NCI-H187 treated with DMSO at 0.1 percent for 48 hours (cell line): ENCODE measurements at regions not wholly inside any gene's neighbourhood (a gene's known extent, or its start where the extent isn't known, plus 50 kb on each side); places are given as distances from the start of the nearest gene placed in this dataset.

ENCODE experiments used
- DNase-seq: peaks from one replicate; lab custom pipeline; 2025; lab: John Stamatoyannopoulos, UW

GRCh38 chr7:155921086-155921803 is 109.0 kb upstream of the SHH start:
- no peak for DNase-seq

GRCh38 chr7:155920068-155920461 is 107.8 kb upstream of the SHH start:
- DNase-seq: no peak

DNA sequence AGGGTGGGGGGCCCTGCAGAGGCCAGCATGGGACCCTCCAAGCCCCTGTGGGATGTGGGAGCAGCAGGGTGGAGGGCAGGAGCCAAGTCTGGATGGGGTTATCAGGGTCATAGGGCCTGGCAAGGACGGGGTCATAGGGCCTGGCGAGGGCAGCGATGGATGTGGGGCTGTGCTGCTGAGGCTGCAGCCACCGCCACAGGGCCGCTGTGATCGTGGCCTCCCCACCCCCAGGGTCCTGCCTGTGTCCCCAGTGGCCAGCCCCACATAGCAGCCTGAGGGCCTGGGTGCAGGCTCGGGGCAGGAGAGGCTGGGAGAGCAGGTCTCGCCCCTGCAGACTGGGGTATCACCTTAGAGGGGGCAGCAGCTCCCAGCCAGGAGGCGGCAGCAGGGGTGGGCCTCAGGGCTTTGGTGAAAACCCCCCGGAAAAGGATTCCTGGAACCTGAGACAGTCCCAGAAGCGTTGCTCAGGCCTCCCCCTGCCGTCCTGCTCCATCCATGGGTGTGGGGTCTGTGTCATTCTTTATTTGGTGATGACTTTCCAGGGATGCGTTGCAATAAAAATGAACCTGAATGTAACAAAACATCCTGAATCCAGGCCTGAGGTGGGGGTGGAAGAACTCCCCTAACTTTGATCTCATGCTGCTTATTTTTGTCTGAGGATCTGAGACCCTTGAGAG is 107.3 kb upstream of the SHH start:
- no peak for DNase-seq

GRCh38 chr7:155918720-155919390 is 106.6 kb upstream of the SHH start:
- DNase-seq: no peak

GRCh38 chr7:155917836-155918430 is 105.7 kb upstream of the SHH start:
- DNase-seq: no peak

DNA sequence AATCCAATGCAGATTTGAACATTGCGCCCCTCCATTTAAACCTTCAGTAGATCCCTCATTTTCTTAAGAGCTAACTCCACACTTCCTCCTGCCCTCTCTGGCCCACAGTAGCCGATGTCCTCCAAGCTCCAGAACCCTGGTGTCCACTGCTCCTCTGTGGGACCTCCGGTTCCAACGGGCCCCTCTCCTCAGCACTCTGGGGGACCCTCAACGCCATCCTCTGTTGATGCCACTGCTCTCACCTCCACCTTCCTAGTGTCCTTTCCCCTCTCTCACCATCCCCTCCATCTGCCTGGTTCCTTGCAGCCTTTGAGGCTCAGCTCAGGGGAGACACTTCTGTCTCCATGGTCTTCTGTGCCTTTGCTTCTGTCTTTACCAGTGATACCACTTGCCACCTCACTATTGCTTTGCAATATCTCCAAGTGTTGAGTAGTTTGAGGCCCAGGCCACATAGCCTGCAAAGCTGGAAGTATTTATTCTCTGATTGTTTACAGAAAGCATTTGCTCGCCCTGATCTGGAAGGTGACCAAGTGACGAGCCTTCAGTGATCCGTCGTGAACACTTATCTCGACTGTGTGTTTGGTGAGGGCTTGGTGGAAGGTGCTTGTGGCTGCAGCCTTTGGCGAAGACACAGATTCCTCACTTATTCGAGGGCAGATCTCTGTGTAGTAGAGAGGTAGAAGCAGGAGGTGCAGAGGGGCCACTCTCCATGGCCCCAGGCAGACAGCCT is 104.8 kb upstream of the SHH start:
- DNase-seq: no peak

- no peak for DNase-seq
Measured at GRCh38 chr7:155914341-155914740, 102.1 kb upstream of the SHH start.

DNA sequence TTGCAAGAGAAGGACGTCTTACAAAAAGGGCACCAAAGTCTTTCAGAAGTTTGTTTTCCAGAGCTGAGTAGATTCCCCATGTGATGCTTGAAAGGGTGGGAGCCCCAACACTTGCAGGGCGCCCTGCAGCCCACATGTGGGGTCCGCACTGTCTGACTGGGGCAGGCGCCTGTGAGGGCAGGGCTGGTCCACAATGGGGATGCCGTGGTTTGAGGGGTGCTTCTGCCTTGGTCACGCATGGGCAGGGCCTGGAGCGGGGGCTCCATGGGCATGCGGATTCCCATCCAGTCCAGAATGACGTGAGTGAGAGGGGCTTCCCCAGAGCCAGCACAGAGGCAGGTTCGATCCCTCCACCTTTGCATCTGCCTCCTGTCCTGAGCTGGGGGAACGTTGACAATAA is 101.5 kb upstream of the SHH start:
- DNase-seq: no peak

GRCh38 chr7:155913291-155913690 is 101.0 kb upstream of the SHH start:
- no peak for DNase-seq

DNA sequence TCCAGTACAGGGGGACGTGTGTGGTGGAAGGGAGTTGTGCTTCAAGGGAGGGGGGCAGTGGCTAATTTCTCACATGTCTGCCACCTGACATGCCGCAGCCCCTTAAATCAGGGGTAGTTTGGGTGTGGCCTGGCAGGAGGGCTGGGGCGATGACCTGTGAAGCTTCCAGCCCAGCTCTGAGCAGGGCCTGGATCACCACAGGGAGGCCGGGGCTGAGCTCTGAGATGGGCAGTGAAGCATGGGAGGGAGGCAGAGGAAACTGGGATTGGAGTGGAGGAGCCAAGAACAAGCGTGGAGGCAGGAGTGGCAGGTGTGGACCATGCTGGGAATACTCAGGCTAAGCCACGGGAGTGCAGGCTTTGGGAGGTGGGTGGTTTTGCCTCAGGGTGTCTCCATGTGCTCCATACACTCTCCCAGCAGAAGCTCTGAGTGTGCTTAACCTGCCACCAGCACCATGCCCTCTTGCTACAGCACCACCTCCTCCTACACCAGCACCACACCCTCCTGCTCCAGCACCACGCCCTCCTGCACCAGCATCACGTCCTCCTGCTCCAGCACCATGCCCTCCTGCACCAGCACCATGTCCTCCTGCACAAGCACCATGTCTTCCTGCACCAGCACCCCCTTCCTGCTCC is 99.3 kb upstream of the SHH start:
- DNase-seq: no peak

GRCh38 chr7:155908385-155908784 is 96.1 kb upstream of the SHH start:
- DNase-seq: no peak

- DNase-seq: peak; percentile 11
Measured at GRCh38 chr7:155907450-155908200, 95.4 kb upstream of the SHH start.

DNA sequence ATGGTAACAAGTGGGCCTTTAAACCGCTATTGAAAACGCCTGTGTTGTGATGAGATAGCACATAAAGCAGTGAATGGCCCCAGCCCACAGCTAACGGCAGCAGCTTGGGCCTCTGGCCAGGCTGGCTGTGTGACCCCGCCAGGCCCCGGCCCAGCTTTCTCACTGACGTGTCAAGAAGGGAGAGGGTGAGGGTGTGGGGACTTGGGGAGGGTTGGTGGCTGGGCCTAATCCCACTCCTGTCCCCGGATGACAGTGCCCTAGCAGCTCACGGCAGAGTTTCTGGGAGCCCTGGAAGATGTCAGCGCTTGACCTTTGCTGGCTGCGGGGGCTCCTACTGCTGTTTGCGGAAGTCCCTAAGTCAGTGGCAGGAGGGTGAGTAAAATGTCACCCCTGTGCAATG is 88.9 kb upstream of the SHH start:
- no peak for DNase-seq

- no peak for DNase-seq
Measured at GRCh38 chr7:155899596-155899995, 87.3 kb upstream of the SHH start.

DNA sequence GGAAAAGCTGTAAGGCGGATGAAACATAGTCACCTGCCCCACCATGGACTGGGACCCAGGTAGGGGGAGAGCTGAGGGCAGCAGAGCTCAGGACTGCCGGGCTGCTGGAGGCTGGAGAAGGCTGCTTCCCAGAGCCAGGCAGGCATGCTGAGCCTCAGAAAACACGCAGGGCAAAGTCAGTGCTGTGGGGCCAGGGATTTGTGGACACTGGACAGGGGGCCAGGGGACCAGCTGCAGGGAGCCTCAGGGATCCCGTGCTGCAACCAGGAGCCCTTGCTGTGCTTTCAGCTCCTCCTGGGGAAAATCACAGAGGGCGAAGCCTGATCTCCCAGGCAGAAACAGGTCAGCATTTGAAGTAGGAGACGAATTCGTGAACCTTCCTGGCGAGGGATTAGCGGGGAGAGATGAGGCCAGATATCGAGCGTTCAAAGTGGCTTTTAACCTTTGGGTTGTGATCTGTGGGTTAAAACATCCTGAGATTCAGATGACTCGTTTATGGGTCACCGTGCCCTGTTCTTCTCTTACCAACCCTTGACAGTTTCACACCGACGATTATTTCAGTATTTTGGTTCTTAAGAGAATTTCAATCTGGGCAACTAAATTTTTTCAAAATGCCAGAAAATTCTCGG is 85.6 kb upstream of the SHH start:
- DNase-seq: no peak

- no peak for DNase-seq
Measured at GRCh38 chr7:155896531-155897263, 84.4 kb upstream of the SHH start.

DNA sequence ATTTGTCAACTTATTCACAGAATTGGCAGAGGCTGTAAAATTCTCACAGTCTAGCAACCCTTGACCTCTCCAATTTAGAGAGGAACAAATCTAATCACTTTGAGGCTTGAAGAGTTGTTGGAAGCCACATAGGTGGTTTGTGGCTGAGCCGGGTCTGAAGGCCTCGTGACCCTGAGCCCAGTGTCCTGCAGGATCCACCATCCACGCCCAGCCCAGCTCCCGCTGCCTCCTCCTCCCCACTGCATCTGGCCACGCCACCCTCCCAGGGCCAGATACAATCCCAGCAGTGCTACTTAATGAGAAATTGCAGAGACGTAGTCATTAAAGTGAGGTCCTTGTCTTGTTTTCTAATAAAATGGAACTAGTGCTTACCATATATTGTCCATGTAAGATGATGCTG is 81.4 kb upstream of the SHH start:
- DNase-seq: no peak

DNA sequence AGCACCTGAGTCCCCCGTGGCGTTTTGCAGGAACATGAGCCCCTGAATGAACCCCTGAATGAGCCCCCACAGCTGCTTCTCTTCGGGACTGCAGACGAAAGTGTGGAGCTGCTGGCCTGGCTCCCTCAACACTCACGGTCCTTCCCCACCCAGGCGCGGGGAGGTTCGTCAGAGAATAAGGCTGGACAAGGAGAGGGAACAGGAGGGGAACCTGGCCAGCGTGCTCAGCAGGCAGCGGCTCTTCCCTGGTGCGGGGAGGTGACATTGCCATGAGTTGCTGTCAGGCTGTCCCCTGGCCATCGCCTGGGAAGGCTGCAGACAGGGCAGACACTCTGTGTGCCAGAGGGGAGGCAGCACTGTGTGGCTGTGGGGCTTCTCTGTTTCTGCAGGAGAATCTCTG is 80.9 kb upstream of the SHH start:
- DNase-seq: no peak

GRCh38 chr7:155889636-155890511 is 77.6 kb upstream of the SHH start:
- DNase-seq: no peak
